KMS-11 (cell line): ENCODE measurements at regions not wholly inside any gene's neighbourhood (a gene's known extent, or its start where the extent isn't known, plus 50 kb on each side); places are given as distances from the start of the nearest gene placed in this dataset.

Source experiments
- H2AFZ ChIP-seq: fragments of 200-600 bp; sonication (generic); 2 replicates; pipeline ENCODE4 v1.6.1; 2016; ENCODE audit warnings: antibody characterized with exemption, mixed run types, low read depth
- H3K27ac ChIP-seq: fragments of 200-600 bp; sonication (generic); 2 replicates; pipeline ENCODE4 v1.6.1; 2016; ENCODE audit warnings: mild to moderate bottlenecking, mixed run types
- H3K27me3 ChIP-seq: fragments of 200-600 bp; sonication (generic); 2 replicates; pipeline ENCODE4 v1.6.1; 2017; ENCODE audit warnings: mild to moderate bottlenecking, low read depth, mixed run types, moderate library complexity; ENCODE audit not compliant: insufficient read depth
- H3K36me3 ChIP-seq: fragments of 200-600 bp; sonication (generic); 2 replicates; pipeline ENCODE4 v1.6.1; 2017; ENCODE audit warnings: mild to moderate bottlenecking, mixed run types; ENCODE audit not compliant: insufficient read depth
- H3K4me1 ChIP-seq: fragments of 200-600 bp; sonication (generic); 2 replicates; pipeline ENCODE4 v1.6.1; 2016; ENCODE audit warnings: mild to moderate bottlenecking, low read depth, mixed run types; ENCODE audit not compliant: poor library complexity, severe bottlenecking
- H3K4me2 ChIP-seq: fragments of 200-600 bp; sonication (generic); 2 replicates; pipeline ENCODE4 v1.7.0; 2016; ENCODE audit warnings: mild to moderate bottlenecking, mixed run types
- H3K4me3 ChIP-seq: fragments of 200-600 bp; sonication (generic); IDR thresholded peaks from 2 replicates; pipeline ENCODE4 v1.6.1; 2017; ENCODE audit warnings: low read depth, low read length, mixed read lengths; ENCODE audit not compliant: insufficient read depth
- H3K79me2 ChIP-seq: fragments of 200-600 bp; sonication (generic); 2 replicates; pipeline ENCODE4 v1.6.1; 2016; ENCODE audit warnings: low read depth, mixed run types; ENCODE audit not compliant: insufficient read depth
- H3K9ac ChIP-seq: fragments of 200-600 bp; sonication (generic); 2 replicates; pipeline ENCODE4 v1.6.1; 2016; ENCODE audit warnings: mild to moderate bottlenecking, mixed run types
- H4K20me1 ChIP-seq: fragments of 200-600 bp; sonication (generic); 2 replicates; pipeline ENCODE4 v1.6.1; 2016; ENCODE audit warnings: mild to moderate bottlenecking, mixed run types; ENCODE audit not compliant: insufficient read depth
- TF ChIP-seq, protein P1 (sequence below): fragments of 200-600 bp; sonication (generic); conservative IDR thresholded peaks from 2 replicates; pipeline ENCODE4 v1.6.1; 2017; ENCODE audit warnings: low read depth, mild to moderate bottlenecking, antibody characterized with exemption, low read length, moderate library complexity, mixed read lengths

DNA sequence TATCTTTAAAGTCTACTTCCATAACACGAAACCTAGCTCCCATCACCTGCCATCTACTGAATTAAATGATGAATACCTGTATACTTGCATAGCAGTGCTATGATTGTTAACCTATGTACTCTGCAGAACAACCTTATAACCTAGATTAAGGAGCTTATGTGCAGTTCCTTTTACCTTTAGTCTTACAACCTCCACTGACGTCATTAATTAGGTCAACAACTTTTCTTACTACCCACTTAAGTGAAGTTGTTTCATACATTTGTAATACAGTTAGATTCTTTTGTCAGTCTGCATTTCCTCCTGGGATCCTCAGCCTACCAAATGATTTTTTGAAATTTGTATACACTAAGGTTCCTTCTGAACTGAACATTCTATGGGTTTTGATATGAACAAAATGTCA lies 1082.3 kb downstream of the SUCLG1 start:
- Histone ChIP-seq H3K79me2 (no peaks in the 10 kb centered on the region), H3K27ac (no peak overlapping the region), H3K9ac (no peak overlapping the region), H3K27me3 (no peaks in the 10 kb centered on the region), H4K20me1 (no peaks in the 10 kb centered on the region), H3K4me2 (no peak overlapping the region), H3K36me3 (no peaks in the 10 kb centered on the region), H2AFZ (no peak overlapping the region), H3K4me3 (no peak overlapping the region), H3K4me1 (no peaks in the 10 kb centered on the region)
- TF ChIP-seq, protein P1, sequence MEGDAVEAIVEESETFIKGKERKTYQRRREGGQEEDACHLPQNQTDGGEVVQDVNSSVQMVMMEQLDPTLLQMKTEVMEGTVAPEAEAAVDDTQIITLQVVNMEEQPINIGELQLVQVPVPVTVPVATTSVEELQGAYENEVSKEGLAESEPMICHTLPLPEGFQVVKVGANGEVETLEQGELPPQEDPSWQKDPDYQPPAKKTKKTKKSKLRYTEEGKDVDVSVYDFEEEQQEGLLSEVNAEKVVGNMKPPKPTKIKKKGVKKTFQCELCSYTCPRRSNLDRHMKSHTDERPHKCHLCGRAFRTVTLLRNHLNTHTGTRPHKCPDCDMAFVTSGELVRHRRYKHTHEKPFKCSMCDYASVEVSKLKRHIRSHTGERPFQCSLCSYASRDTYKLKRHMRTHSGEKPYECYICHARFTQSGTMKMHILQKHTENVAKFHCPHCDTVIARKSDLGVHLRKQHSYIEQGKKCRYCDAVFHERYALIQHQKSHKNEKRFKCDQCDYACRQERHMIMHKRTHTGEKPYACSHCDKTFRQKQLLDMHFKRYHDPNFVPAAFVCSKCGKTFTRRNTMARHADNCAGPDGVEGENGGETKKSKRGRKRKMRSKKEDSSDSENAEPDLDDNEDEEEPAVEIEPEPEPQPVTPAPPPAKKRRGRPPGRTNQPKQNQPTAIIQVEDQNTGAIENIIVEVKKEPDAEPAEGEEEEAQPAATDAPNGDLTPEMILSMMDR, result no peak

- no peak overlapping the region for H3K9ac ChIP-seq
- H3K4me3 ChIP-seq, result no peak overlapping the region
- H3K27ac ChIP-seq, result peak overlapping the region; percentile 9; the same call in 1 of the 2 replicates
- H3K27me3 ChIP-seq, result no peaks in the 10 kb centered on the region
- peaks cover 19% of the 10 kb centered on the region for H3K4me1 ChIP-seq
- H3K79me2 ChIP-seq, result no peaks in the 10 kb centered on the region
- peak overlapping the region; percentile 12; the same call in 1 of the 2 replicates for H2AFZ ChIP-seq
- no peaks in the 10 kb centered on the region for H3K36me3 ChIP-seq
- TF ChIP-seq, protein P1, result no peak
- H3K4me2 ChIP-seq, result peak overlapping the region; percentile 4
- H4K20me1 ChIP-seq, result no peaks in the 10 kb centered on the region
These were observed 1088.7 kb downstream of the SUCLG1 start for GRCh38 chr2:83370419-83370762.

- Histone ChIP-seq H3K27ac (peak overlapping the region; percentile 9; the same call in 1 of the 2 replicates), H3K79me2 (no peaks in the 10 kb centered on the region), H3K4me2 (peak overlapping the region; percentile 4; the same call in 1 of the 2 replicates), H3K27me3 (no peaks in the 10 kb centered on the region), H3K4me1 (peaks cover 19% of the 10 kb centered on the region), H3K36me3 (no peaks in the 10 kb centered on the region), H3K4me3 (no peak overlapping the region), H2AFZ (peak overlapping the region; percentile 12; the same call in 1 of the 2 replicates), H4K20me1 (no peaks in the 10 kb centered on the region), H3K9ac (no peak overlapping the region)
- TF ChIP-seq, protein P1, result no peak
These were observed 1089.3 kb downstream of the SUCLG1 start for GRCh38 chr2:83369601-83370418.

DNA sequence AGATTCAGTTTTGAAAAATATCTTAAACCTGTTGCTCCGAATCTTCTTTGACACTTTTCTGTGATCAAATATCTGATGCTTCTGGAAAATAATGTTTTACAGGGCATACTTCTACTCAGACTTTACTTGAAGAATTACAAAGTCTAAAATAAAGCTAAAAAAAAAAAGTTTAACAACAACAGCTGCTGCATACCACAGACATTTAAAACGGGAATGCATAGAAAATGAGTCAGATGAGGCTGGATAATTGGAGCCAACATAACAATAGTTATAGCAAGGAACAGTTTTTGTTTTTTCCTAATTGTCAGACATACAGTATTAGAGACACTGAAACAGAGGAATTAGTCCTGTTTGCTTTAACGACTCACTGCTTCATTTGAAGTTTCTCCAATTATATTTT lies 1090.2 kb downstream of the SUCLG1 start:
- TF ChIP-seq, protein P1, result no peak
- Histone ChIP-seq H3K79me2 (no peaks in the 10 kb centered on the region), H3K36me3 (no peaks in the 10 kb centered on the region), H3K4me1 (peaks cover 19% of the 10 kb centered on the region), H3K4me2 (no peak overlapping the region), H4K20me1 (no peaks in the 10 kb centered on the region), H3K27ac (no peak overlapping the region), H3K27me3 (no peaks in the 10 kb centered on the region), H2AFZ (no peak overlapping the region), H3K9ac (no peak overlapping the region), H3K4me3 (no peak overlapping the region)
